HCT116 (cell line): ENCODE measurements at regions not wholly inside any gene's neighbourhood (a gene's known extent, or its start where the extent isn't known, plus 50 kb on each side); places are given as distances from the start of the nearest gene placed in this dataset.
"Not testable (repeated sequence)": the region's sequence is repeated elsewhere in the genome, so short reads cannot be mapped to it uniquely, and the experiment has no call there.

Experiments used
- ATAC-seq: fragments of 200-7000 bp; cut with Tn5 transposase; 2 replicates; pipeline ENCODE4 v1.9.1; 2020; ENCODE audit warnings: mild to moderate bottlenecking, moderate library complexity
- BruUV-seq: library from RNA; stranded (reverse); fragments of 400-500 nt; replicated peaks from 2 replicates; lab custom pipeline; 2021; lab: Mats Ljungman, UMichigan
- CTCF ChIA-PET: fragments of 300-600 bp; sonication (Branson Sonifier 250); formaldehyde crosslinking; loops from one replicate; lab custom pipeline; 2021; ENCODE audit warnings: antibody characterized with exemption; lab: Charles Lee
- POLR2A ChIA-PET: fragments of 300-600, 350-600 bp; sonication (Branson Sonifier 250); formaldehyde crosslinking; loops from one replicate; lab custom pipeline; 2021; ENCODE audit warnings: antibody characterized with exemption; lab: Charles Lee
- RAD21 ChIA-PET, 2 experiments: fragments of 300-600 bp; sonication (Branson Sonifier 250); formaldehyde crosslinking; loops; one replicate each; lab custom pipeline; 2023; ENCODE audit warnings: low total read pairs in 2 of 2; ENCODE audit not compliant: uncharacterized antibody in 2 of 2, unreplicated experiment in 2 of 2, low non-redundant PET in 1 of 2; lab: Charles Lee
- DNase-seq: peaks from one replicate; pipeline ENCODE4 v3.0.0-alpha.2; 2010; ENCODE audit warnings: low read depth, low spot score
- H2AFZ ChIP-seq: fragments of 200-600 bp; shearing (Covaris generic), sonication (generic); 2 replicates; pipeline ENCODE4 v1.6.1; 2017; ENCODE audit warnings: low read depth, mixed run types, mixed read lengths, antibody characterized with exemption, low read length; ENCODE audit not compliant: poor library complexity, severe bottlenecking
- H3K27ac ChIP-seq: 2 replicates; pipeline ENCODE4 v1.5.1; 2012; ENCODE audit warnings: low read depth, low read length
- H3K27me3 ChIP-seq: fragments of 200-600 bp; sonication (generic); 2 replicates; pipeline ENCODE4 v1.6.1; 2016; ENCODE audit warnings: mixed run types, low read length, mixed read lengths; ENCODE audit not compliant: insufficient read depth
- H3K36me3 ChIP-seq, 2 experiments: fragments of 200-500 bp in 1 of 2; fragments of 200-600 bp in 1 of 2; sonication (Bioruptor generic) in 1 of 2; sonication (generic) in 1 of 2; 2 replicates each; pipeline versions ENCODE4 v1.5.1 to v1.6.1; 2014 to 2016; ENCODE audit warnings: low read length in 2 of 2, inconsistent platforms in 1 of 2, mixed read lengths in 1 of 2, mixed run types in 1 of 2; ENCODE audit not compliant: insufficient read depth in 2 of 2, control insufficient read depth in 1 of 2
- H3K4me1 ChIP-seq, 2 experiments: fragments of 200-600 bp in 1 of 2; sonication (generic) in 1 of 2; 2 replicates each; pipeline versions ENCODE4 v1.5.1 to v1.6.1; 2012 to 2017; ENCODE audit warnings: low read length in 2 of 2, inconsistent platforms in 1 of 2, mild to moderate bottlenecking in 1 of 2, mixed read lengths in 1 of 2, mixed run types in 1 of 2, moderate library complexity in 1 of 2; ENCODE audit not compliant: insufficient read depth in 2 of 2, control insufficient read depth in 1 of 2
- H3K4me2 ChIP-seq: fragments of 200-600 bp; sonication (generic); 2 replicates; pipeline ENCODE4 v1.6.1; 2017; ENCODE audit warnings: mixed run types, low read length, mixed read lengths
- H3K4me3 ChIP-seq, 2 experiments: fragments of 200-600 bp in 1 of 2; sonication (generic) in 1 of 2; replicated peaks in 1 of 2; 2 replicates each; pipeline ENCODE4 v1.5.1; 2011 to 2016; ENCODE audit warnings: low read length in 2 of 2, control low read depth in 1 of 2, low read depth in 1 of 2, mild to moderate bottlenecking in 1 of 2, mixed read lengths in 1 of 2, mixed run types in 1 of 2
- H3K79me2 ChIP-seq: fragments of 200-600 bp; sonication (generic); 2 replicates; pipeline ENCODE4 v1.6.1; 2017; ENCODE audit warnings: mild to moderate bottlenecking, mixed run types, low read length, moderate library complexity, mixed read lengths; ENCODE audit not compliant: insufficient read depth
- H3K9ac ChIP-seq: fragments of 200-600 bp; sonication (generic); 2 replicates; pipeline ENCODE4 v1.6.1; 2016; ENCODE audit warnings: low read length, mixed read lengths
- H3K9me2 ChIP-seq: fragments of 200-600 bp; sonication (generic), shearing (Covaris generic); 2 replicates; pipeline ENCODE4 v1.6.1; 2017; ENCODE audit warnings: mixed run types, mild to moderate bottlenecking, moderate library complexity; ENCODE audit not compliant: insufficient read depth
- H3K9me3 ChIP-seq, 2 experiments: fragments of 200-500 bp in 1 of 2; fragments of 200-600 bp in 1 of 2; sonication (Bioruptor generic) in 1 of 2; sonication (generic) in 1 of 2; 2 replicates each; pipeline ENCODE4 v1.6.1; 2014 to 2017; ENCODE audit warnings: low read length in 2 of 2, mixed read lengths in 2 of 2, inconsistent platforms in 1 of 2, low read depth in 1 of 2, mild to moderate bottlenecking in 1 of 2, mixed run types in 1 of 2, moderate library complexity in 1 of 2; ENCODE audit not compliant: control insufficient read depth in 1 of 2, insufficient read depth in 1 of 2
- H4K20me1 ChIP-seq: fragments of 200-600 bp; sonication (generic), shearing (Covaris generic); 2 replicates; pipeline ENCODE4 v1.6.1; 2017; ENCODE audit warnings: mixed run types, mild to moderate bottlenecking, moderate library complexity; ENCODE audit not compliant: insufficient read depth
- intact Hi-C: fragments of 100-400 bp; cut with micrococcal nuclease; formaldehyde crosslinking; loops from 2 replicates; pipeline ENCODE4 v1.10.0; 2022

GRCh38 chr9:62827957-62828907 lies 1638.4 kb downstream of the SPATA31A7 start:
- RAD21 ChIA-PET, ATAC-seq, H3K4me3 ChIP-seq: not testable (repeated sequence)

GRCh38 chr9:62830829-62831459 lies 1641.1 kb downstream of the SPATA31A7 start:
- H3K4me1 ChIP-seq, H3K9ac ChIP-seq, DNase-seq, H3K36me3 ChIP-seq, POLR2A ChIA-PET, intact Hi-C loops, H3K27me3 ChIP-seq, H2AFZ ChIP-seq, H3K4me2 ChIP-seq, RAD21 ChIA-PET, H3K27ac ChIP-seq, H3K4me3 ChIP-seq, H3K9me3 ChIP-seq, H3K9me2 ChIP-seq, BruUV-seq, ATAC-seq, CTCF ChIA-PET, H4K20me1 ChIP-seq, H3K79me2 ChIP-seq: not testable (repeated sequence)

More at GRCh38 chr9:62827957-62828907, 1638.4 kb downstream of the SPATA31A7 start:
- H3K4me2 ChIP-seq, H3K27ac ChIP-seq, H3K27me3 ChIP-seq, H3K9me2 ChIP-seq, H3K9me3 ChIP-seq, H3K4me1 ChIP-seq, H3K79me2 ChIP-seq, POLR2A ChIA-PET, H3K9ac ChIP-seq, CTCF ChIA-PET, H4K20me1 ChIP-seq, intact Hi-C loops, H2AFZ ChIP-seq, H3K36me3 ChIP-seq, BruUV-seq, DNase-seq: not testable (repeated sequence)

GRCh38 chr9:62833323-62834200 lies 1643.7 kb downstream of the SPATA31A7 start:
- H2AFZ ChIP-seq, POLR2A ChIA-PET, H4K20me1 ChIP-seq, H3K36me3 ChIP-seq, ATAC-seq, H3K27me3 ChIP-seq, H3K9ac ChIP-seq, CTCF ChIA-PET, H3K9me2 ChIP-seq, DNase-seq, H3K79me2 ChIP-seq, BruUV-seq, H3K9me3 ChIP-seq, RAD21 ChIA-PET, intact Hi-C loops, H3K4me1 ChIP-seq, H3K27ac ChIP-seq, H3K4me3 ChIP-seq, H3K4me2 ChIP-seq: not testable (repeated sequence)

GRCh38 chr9:62837254-62837911 lies 1647.5 kb downstream of the SPATA31A7 start:
- H3K4me2 ChIP-seq, H4K20me1 ChIP-seq, H3K4me1 ChIP-seq, H3K9me3 ChIP-seq, H3K27ac ChIP-seq, H3K79me2 ChIP-seq, RAD21 ChIA-PET, DNase-seq, H3K4me3 ChIP-seq, H3K9ac ChIP-seq, intact Hi-C loops, H2AFZ ChIP-seq, H3K27me3 ChIP-seq, ATAC-seq, BruUV-seq, CTCF ChIA-PET, POLR2A ChIA-PET, H3K9me2 ChIP-seq, H3K36me3 ChIP-seq: not testable (repeated sequence)
